Epithelial cell of proximal tubule (primary cell): ENCODE measurements at regions not wholly inside any gene's neighbourhood (a gene's known extent, or its start where the extent isn't known, plus 50 kb on each side); places are given as distances from the start of the nearest gene placed in this dataset.
"Not testable (repeated sequence)": the region's sequence is repeated elsewhere in the genome, so short reads cannot be mapped to it uniquely, and the experiment has no call there.

Experiments
- DNase-seq: peaks from one replicate; pipeline ENCODE4 v3.0.0-alpha.2; 2011; ENCODE audit warnings: low read depth
- H3K4me3 ChIP-seq: 2 replicates; pipeline ENCODE4 v1.5.1; 2011; ENCODE audit warnings: low read depth, mild to moderate bottlenecking, low read length
- TF ChIP-seq, protein P1 (sequence below): conservative IDR thresholded peaks from 2 replicates; pipeline ENCODE4 v1.5.1; 2012; ENCODE audit warnings: low read depth, mild to moderate bottlenecking, low read length

DNA sequence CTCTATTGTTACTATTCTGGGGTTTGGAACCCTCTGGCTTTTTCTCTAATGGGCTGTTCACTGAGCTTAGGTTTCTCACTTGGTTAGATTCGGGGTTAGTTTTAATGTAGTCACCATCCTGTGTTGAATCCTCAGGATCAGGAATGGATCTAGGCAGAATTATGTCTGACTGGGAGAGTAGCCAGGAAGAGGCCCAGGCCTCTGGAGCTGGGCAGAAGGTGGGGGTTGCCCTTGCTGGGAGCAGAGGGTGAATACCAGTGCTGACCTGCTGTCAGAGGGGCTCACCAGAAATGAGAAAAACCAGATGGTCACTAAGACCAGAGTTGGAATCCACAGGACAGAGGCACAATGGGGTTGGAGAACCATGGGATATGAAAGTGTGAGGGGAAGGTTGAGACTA, 126.6 kb upstream of the SLC4A4 start:
- no peak overlapping the region for H3K4me3 ChIP-seq
- TF ChIP-seq, protein P1, sequence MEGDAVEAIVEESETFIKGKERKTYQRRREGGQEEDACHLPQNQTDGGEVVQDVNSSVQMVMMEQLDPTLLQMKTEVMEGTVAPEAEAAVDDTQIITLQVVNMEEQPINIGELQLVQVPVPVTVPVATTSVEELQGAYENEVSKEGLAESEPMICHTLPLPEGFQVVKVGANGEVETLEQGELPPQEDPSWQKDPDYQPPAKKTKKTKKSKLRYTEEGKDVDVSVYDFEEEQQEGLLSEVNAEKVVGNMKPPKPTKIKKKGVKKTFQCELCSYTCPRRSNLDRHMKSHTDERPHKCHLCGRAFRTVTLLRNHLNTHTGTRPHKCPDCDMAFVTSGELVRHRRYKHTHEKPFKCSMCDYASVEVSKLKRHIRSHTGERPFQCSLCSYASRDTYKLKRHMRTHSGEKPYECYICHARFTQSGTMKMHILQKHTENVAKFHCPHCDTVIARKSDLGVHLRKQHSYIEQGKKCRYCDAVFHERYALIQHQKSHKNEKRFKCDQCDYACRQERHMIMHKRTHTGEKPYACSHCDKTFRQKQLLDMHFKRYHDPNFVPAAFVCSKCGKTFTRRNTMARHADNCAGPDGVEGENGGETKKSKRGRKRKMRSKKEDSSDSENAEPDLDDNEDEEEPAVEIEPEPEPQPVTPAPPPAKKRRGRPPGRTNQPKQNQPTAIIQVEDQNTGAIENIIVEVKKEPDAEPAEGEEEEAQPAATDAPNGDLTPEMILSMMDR = no peak
- no peak for DNase-seq

DNA sequence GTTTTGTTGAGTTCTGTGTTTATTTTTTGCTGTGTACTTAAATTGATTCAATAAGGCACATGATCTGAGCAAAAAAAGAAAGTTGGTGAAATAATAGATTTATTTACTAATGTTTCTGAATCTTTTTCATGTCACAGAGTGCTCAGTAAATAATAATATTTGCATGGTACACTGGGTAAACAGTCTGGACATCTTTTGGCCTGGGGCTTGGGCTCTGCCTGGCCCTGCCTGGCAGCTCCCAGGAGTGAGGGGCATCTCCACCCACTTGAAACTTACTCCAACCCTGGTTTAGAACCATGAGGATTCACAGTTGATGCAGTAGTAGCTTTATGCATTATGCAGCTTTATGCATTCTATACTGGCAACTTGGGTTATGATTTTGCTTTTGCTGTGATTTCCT, 124.2 kb upstream of the SLC4A4 start:
- DNase-seq = no peak
- TF ChIP-seq, protein P1 = no peak
- H3K4me3 ChIP-seq = no peak overlapping the region

DNA sequence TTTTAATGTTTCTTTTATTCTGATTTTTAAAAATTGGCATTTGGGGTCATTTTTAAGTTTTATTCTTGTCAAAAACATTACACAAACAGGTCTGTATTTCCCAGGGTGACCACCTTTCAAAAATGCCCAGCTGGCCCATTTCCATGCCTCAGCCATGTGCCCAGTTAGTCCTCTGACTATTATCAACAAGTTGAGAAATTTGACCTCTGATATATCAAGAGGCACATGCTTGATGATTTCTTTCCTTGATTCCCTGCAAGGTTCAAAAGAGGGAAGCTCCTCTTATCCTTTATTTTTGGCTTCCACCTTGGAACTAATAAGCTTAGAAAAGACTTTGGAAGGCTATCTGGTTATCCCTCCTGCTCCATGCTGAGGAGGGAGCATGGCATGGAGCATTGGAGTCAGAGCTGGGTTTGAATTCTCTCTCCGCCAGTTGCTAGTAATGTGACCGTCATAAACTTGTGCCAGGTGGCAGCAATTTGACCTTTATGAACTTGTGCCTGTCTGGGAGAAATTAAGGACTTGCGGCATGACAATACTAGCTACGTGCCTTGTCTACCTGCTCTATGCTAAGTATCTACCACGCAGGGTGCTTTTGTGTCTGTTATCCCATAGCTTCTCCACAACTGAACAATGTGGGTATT, 122.4 kb upstream of the SLC4A4 start:
- DNase-seq = no peak
- TF ChIP-seq, protein P1 = no peak
- no peak overlapping the region for H3K4me3 ChIP-seq

- DNase-seq = no peak
- H3K4me3 ChIP-seq = no peak overlapping the region
- TF ChIP-seq, protein P1 = no peak
These were observed 121.1 kb upstream of the SLC4A4 start for GRCh38 chr4:71217688-71218087.

GRCh38 chr4:71220848-71221247, 118.0 kb upstream of the SLC4A4 start:
- DNase-seq, H3K4me3 ChIP-seq: not testable (repeated sequence)

GRCh38 chr4:71221510-71222466, 117.0 kb upstream of the SLC4A4 start:
- no peak for DNase-seq
- H3K4me3 ChIP-seq = no peak overlapping the region
- TF ChIP-seq, protein P1 = peak; percentile 4

DNA sequence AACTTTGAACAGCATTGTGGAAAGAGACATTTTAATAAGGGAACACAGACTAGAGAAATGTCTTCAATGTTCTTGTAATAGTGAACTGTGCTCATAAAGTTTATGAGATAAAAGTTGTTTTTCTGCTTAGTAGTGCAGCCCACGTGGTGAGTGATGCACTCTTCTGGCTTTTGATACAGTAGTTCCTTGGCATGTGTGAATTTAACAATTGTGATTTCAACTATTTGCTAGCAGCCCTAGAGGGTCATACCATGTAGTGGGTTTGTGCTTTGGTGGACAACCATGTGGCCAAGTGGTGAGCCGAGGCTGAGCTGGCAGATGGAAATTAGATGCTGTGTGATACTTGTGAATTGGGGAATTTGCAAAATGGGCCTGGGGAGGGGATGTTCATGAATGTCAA, 116.2 kb upstream of the SLC4A4 start:
- TF ChIP-seq, protein P1 = no peak
- DNase-seq = no peak
- H3K4me3 ChIP-seq = no peak overlapping the region
